Transverse colon (tissue), 3 donors: ENCODE measurements at regions not wholly inside any gene's neighbourhood (a gene's known extent, or its start where the extent isn't known, plus 50 kb on each side); places are given as distances from the start of the nearest gene placed in this dataset.

Experiments
- EP300 ChIP-seq: sonication (generic); formaldehyde crosslinking; IDR thresholded peaks from one replicate; pipeline ENCODE4 v1.6.1; 2017; ENCODE audit warnings: antibody characterized with exemption, low read depth
- POLR2A ChIP-seq: fragments of 450-650 bp; IDR thresholded peaks from one replicate; pipeline ENCODE4 v1.6.1; 2016; ENCODE audit warnings: antibody characterized with exemption, mild to moderate bottlenecking, moderate library complexity
- POLR2AphosphoS5 ChIP-seq, 3 donors: sonication (generic); formaldehyde crosslinking; IDR thresholded peaks; one replicate each; pipeline ENCODE4 v1.6.1; 2016; ENCODE audit warnings: antibody characterized with exemption in 3 of 3

DNA sequence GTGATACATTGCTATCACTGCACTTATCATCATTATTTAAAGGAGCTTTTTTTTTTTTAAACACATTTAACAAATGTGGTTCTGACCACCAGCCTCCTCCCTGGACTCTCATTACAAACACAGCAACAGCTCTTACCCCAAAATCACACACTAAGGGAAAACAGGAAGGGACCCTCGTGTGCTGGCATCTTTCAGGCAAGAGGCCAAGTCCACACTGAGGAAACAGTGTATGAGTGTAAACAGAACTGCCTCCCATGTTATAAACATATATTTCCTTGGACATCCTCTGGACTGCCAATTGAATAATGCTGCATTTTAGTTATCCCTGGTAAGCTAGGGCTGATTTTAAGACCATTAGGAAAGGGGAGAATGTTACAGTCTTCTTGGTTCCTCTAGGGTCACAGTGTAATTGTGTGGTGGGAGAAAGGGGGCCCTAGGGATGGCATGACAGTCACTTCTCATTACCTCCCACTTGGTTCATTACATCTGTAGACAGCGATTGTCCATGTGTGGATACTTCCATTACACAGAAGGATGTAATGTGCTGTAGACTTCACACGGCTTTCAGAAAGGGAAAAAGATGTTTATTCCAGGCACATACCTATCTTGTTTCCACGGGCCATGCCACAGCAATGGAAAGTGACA lies 244.6 kb upstream of the TET2 start:
- TF ChIP-seq EP300 (no peak), POLR2AphosphoS5 (IDR thresholded peaks at IDR 0.05) (no peak), POLR2A (no peak)
